HCT116 (cell line): ENCODE measurements at regions not wholly inside any gene's neighbourhood (a gene's known extent, or its start where the extent isn't known, plus 50 kb on each side); places are given as distances from the start of the nearest gene placed in this dataset.

Experiments
- ATAC-seq: fragments of 200-7000 bp; cut with Tn5 transposase; 2 replicates; pipeline ENCODE4 v1.9.1; 2020; ENCODE audit warnings: mild to moderate bottlenecking, moderate library complexity
- BruUV-seq: library from RNA; stranded (reverse); fragments of 400-500 nt; replicated peaks from 2 replicates; lab custom pipeline; 2021; lab: Mats Ljungman, UMichigan
- CTCF ChIA-PET: fragments of 300-600 bp; sonication (Branson Sonifier 250); formaldehyde crosslinking; loops from one replicate; lab custom pipeline; 2021; ENCODE audit warnings: antibody characterized with exemption; lab: Charles Lee
- POLR2A ChIA-PET: fragments of 300-600, 350-600 bp; sonication (Branson Sonifier 250); formaldehyde crosslinking; loops from one replicate; lab custom pipeline; 2021; ENCODE audit warnings: antibody characterized with exemption; lab: Charles Lee
- RAD21 ChIA-PET, 2 experiments: fragments of 300-600 bp; sonication (Branson Sonifier 250); formaldehyde crosslinking; loops; one replicate each; lab custom pipeline; 2023; ENCODE audit warnings: low total read pairs in 2 of 2; ENCODE audit not compliant: uncharacterized antibody in 2 of 2, unreplicated experiment in 2 of 2, low non-redundant PET in 1 of 2; lab: Charles Lee
- DNase-seq: peaks from one replicate; pipeline ENCODE4 v3.0.0-alpha.2; 2010; ENCODE audit warnings: low read depth, low spot score
- H2AFZ ChIP-seq: fragments of 200-600 bp; shearing (Covaris generic), sonication (generic); 2 replicates; pipeline ENCODE4 v1.6.1; 2017; ENCODE audit warnings: low read depth, mixed run types, mixed read lengths, antibody characterized with exemption, low read length; ENCODE audit not compliant: poor library complexity, severe bottlenecking
- H3K27ac ChIP-seq: 2 replicates; pipeline ENCODE4 v1.5.1; 2012; ENCODE audit warnings: low read depth, low read length
- H3K27me3 ChIP-seq: fragments of 200-600 bp; sonication (generic); 2 replicates; pipeline ENCODE4 v1.6.1; 2016; ENCODE audit warnings: mixed run types, low read length, mixed read lengths; ENCODE audit not compliant: insufficient read depth
- H3K36me3 ChIP-seq, 2 experiments: fragments of 200-500 bp in 1 of 2; fragments of 200-600 bp in 1 of 2; sonication (Bioruptor generic) in 1 of 2; sonication (generic) in 1 of 2; 2 replicates each; pipeline versions ENCODE4 v1.5.1 to v1.6.1; 2014 to 2016; ENCODE audit warnings: low read length in 2 of 2, inconsistent platforms in 1 of 2, mixed read lengths in 1 of 2, mixed run types in 1 of 2; ENCODE audit not compliant: insufficient read depth in 2 of 2, control insufficient read depth in 1 of 2
- H3K4me1 ChIP-seq, 2 experiments: fragments of 200-600 bp in 1 of 2; sonication (generic) in 1 of 2; 2 replicates each; pipeline versions ENCODE4 v1.5.1 to v1.6.1; 2012 to 2017; ENCODE audit warnings: low read length in 2 of 2, inconsistent platforms in 1 of 2, mild to moderate bottlenecking in 1 of 2, mixed read lengths in 1 of 2, mixed run types in 1 of 2, moderate library complexity in 1 of 2; ENCODE audit not compliant: insufficient read depth in 2 of 2, control insufficient read depth in 1 of 2
- H3K4me2 ChIP-seq: fragments of 200-600 bp; sonication (generic); 2 replicates; pipeline ENCODE4 v1.6.1; 2017; ENCODE audit warnings: mixed run types, low read length, mixed read lengths
- H3K4me3 ChIP-seq, 2 experiments: fragments of 200-600 bp in 1 of 2; sonication (generic) in 1 of 2; replicated peaks in 1 of 2; 2 replicates each; pipeline ENCODE4 v1.5.1; 2011 to 2016; ENCODE audit warnings: low read length in 2 of 2, control low read depth in 1 of 2, low read depth in 1 of 2, mild to moderate bottlenecking in 1 of 2, mixed read lengths in 1 of 2, mixed run types in 1 of 2
- H3K79me2 ChIP-seq: fragments of 200-600 bp; sonication (generic); 2 replicates; pipeline ENCODE4 v1.6.1; 2017; ENCODE audit warnings: mild to moderate bottlenecking, mixed run types, low read length, moderate library complexity, mixed read lengths; ENCODE audit not compliant: insufficient read depth
- H3K9ac ChIP-seq: fragments of 200-600 bp; sonication (generic); 2 replicates; pipeline ENCODE4 v1.6.1; 2016; ENCODE audit warnings: low read length, mixed read lengths
- H3K9me2 ChIP-seq: fragments of 200-600 bp; sonication (generic), shearing (Covaris generic); 2 replicates; pipeline ENCODE4 v1.6.1; 2017; ENCODE audit warnings: mixed run types, mild to moderate bottlenecking, moderate library complexity; ENCODE audit not compliant: insufficient read depth
- H3K9me3 ChIP-seq, 2 experiments: fragments of 200-500 bp in 1 of 2; fragments of 200-600 bp in 1 of 2; sonication (Bioruptor generic) in 1 of 2; sonication (generic) in 1 of 2; 2 replicates each; pipeline ENCODE4 v1.6.1; 2014 to 2017; ENCODE audit warnings: low read length in 2 of 2, mixed read lengths in 2 of 2, inconsistent platforms in 1 of 2, low read depth in 1 of 2, mild to moderate bottlenecking in 1 of 2, mixed run types in 1 of 2, moderate library complexity in 1 of 2; ENCODE audit not compliant: control insufficient read depth in 1 of 2, insufficient read depth in 1 of 2
- H4K20me1 ChIP-seq: fragments of 200-600 bp; sonication (generic), shearing (Covaris generic); 2 replicates; pipeline ENCODE4 v1.6.1; 2017; ENCODE audit warnings: mixed run types, mild to moderate bottlenecking, moderate library complexity; ENCODE audit not compliant: insufficient read depth
- CBX3 ChIP-seq: IDR thresholded peaks from 2 replicates; pipeline ENCODE4 v1.6.1; 2012; ENCODE audit warnings: low read depth
- CEBPB ChIP-seq: IDR thresholded peaks from 2 replicates; pipeline ENCODE4 v1.6.1; 2012; ENCODE audit warnings: low read depth
- EGR1 ChIP-seq: IDR thresholded peaks from 2 replicates; pipeline ENCODE4 v1.6.1; 2012; ENCODE audit warnings: low read depth
- EZH2 ChIP-seq: fragments of 200-600 bp; sonication (generic); IDR thresholded peaks from 2 replicates; pipeline ENCODE4 v1.6.1; 2017; ENCODE audit warnings: antibody characterized with exemption, mixed run types
- FOSL1 ChIP-seq: IDR thresholded peaks from 2 replicates; pipeline ENCODE4 v1.6.1; 2012; ENCODE audit warnings: low read depth
- POLR2A ChIP-seq: IDR thresholded peaks from 2 replicates; pipeline ENCODE4 v1.7.0; 2011; ENCODE audit warnings: borderline replicate concordance; ENCODE audit not compliant: insufficient read depth, insufficient read length; ENCODE audit errors: extremely low read depth
- SIN3A ChIP-seq: IDR thresholded peaks from 2 replicates; pipeline ENCODE4 v1.6.1; 2012; ENCODE audit warnings: low read depth
- SP1 ChIP-seq: IDR thresholded peaks from 2 replicates; pipeline ENCODE4 v1.6.1; 2012; ENCODE audit warnings: low read depth
- SRF ChIP-seq: IDR thresholded peaks from 2 replicates; pipeline ENCODE4 v1.6.1; 2012; ENCODE audit warnings: low read depth
- YY1 ChIP-seq: IDR thresholded peaks from 2 replicates; pipeline ENCODE4 v1.6.1; 2011; ENCODE audit warnings: low read length, low read depth, moderate library complexity, mild to moderate bottlenecking; ENCODE audit not compliant: insufficient replicate concordance; ENCODE audit errors: extremely low read depth
- ZFX ChIP-seq: fragments of 450-650 bp; IDR thresholded peaks from 2 replicates; pipeline ENCODE4 v1.6.1; 2017
- ZNF274 ChIP-seq: fragments of 200-500 bp; sonication (Bioruptor generic); IDR thresholded peaks from 2 replicates; pipeline ENCODE4 v1.6.1; 2014; ENCODE audit warnings: mild to moderate bottlenecking, low read depth, low read length, inconsistent platforms
- intact Hi-C: fragments of 100-400 bp; cut with micrococcal nuclease; formaldehyde crosslinking; loops from 2 replicates; pipeline ENCODE4 v1.10.0; 2022
- TF ChIP-seq, protein P1 (sequence below): IDR thresholded peaks from 2 replicates; pipeline ENCODE4 v1.6.1; 2011; ENCODE audit warnings: mild to moderate bottlenecking, low read length, moderate library complexity; ENCODE audit not compliant: insufficient replicate concordance; ENCODE audit errors: extremely low read depth
- TF ChIP-seq, protein P2 (sequence below), 3 experiments: fragments of 200-600 bp in 1 of 3; sonication (generic) in 1 of 3; IDR thresholded peaks in 2 of 3; conservative IDR thresholded peaks in 1 of 3; 2 replicates each; pipeline ENCODE4 v1.5.1; 2012 to 2017; ENCODE audit warnings: low read depth in 2 of 3, low read length in 2 of 3, antibody characterized with exemption in 1 of 3, borderline replicate concordance in 1 of 3, control low read depth in 1 of 3, mild to moderate bottlenecking in 1 of 3, mixed read lengths in 1 of 3, mixed run types in 1 of 3, moderate library complexity in 1 of 3; ENCODE audit not compliant: insufficient read depth in 1 of 3
- TF ChIP-seq, protein P3 (sequence below): IDR thresholded peaks from 2 replicates; pipeline ENCODE4 v1.6.1; 2012

DNA sequence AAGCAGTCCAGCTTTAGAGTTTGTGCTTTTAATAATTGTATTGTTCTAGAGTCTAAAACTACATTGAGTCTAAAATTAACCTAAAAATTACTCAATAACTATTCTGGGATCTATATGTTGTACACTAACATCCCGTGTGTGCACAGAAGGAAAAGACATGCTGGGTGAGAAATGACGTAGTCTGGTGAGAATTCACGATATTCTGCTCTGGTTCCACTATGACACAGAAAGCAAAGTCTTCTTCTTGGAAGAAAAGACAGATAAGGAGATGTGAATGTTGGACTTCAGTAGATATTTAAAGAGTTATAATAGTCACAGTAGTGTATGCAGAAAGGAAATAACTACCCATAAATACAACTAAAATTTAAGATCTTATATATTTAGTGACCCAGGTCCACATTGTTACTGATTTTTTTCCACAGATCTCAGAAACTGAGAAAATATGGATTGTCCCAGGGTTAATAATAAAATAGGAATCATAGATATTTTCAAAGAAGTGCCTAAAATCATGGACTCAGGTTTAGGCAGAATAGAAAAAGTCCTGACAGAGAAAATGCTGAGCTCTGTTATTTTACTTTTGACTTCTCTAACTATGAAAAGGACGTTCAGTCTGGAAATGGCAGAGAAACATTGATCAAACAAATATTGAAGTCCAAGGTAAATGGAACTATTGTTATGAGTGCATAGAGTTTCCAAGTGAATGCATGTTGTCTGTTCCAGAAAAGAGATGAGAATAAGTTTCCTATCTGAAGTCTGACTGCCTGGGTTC, 170.7 kb downstream of the ANKRD50 start:
- DNase-seq (no peak), ATAC-seq (no peak)
- no peak overlapping the region for H3K4me2 ChIP-seq
- ChIA-PET RAD21 (no interaction called here), POLR2A (no interaction called here), CTCF (interaction anchor here (1.3 kb wide), 1 partner anchor 13 kb away, joined by 3 read pairs; no protein-coding TSS in a partner anchor)
- no peaks in the 10 kb centered on the region for H3K79me2 ChIP-seq
- H3K36me3 ChIP-seq = no peaks in the 10 kb centered on the region
- H3K9me3 ChIP-seq = no peaks in the 10 kb centered on the region
- H3K4me3 ChIP-seq = no peak overlapping the region
- no peak overlapping the region for H3K9ac ChIP-seq
- H3K27me3 ChIP-seq = no peaks in the 10 kb centered on the region
- H2AFZ ChIP-seq = no peak overlapping the region
- no peaks in the 10 kb centered on the region for H3K9me2 ChIP-seq
- BruUV-seq = no TSS peak
- intact Hi-C loops = no loop called here
- H4K20me1 ChIP-seq = no peaks in the 10 kb centered on the region
- no peak for TF ChIP-seq CBX3
- no peak for TF ChIP-seq YY1
- TF ChIP-seq CEBPB = no peak
- no peak for TF ChIP-seq SP1
- TF ChIP-seq ZFX = no peak
- TF ChIP-seq, protein P1, sequence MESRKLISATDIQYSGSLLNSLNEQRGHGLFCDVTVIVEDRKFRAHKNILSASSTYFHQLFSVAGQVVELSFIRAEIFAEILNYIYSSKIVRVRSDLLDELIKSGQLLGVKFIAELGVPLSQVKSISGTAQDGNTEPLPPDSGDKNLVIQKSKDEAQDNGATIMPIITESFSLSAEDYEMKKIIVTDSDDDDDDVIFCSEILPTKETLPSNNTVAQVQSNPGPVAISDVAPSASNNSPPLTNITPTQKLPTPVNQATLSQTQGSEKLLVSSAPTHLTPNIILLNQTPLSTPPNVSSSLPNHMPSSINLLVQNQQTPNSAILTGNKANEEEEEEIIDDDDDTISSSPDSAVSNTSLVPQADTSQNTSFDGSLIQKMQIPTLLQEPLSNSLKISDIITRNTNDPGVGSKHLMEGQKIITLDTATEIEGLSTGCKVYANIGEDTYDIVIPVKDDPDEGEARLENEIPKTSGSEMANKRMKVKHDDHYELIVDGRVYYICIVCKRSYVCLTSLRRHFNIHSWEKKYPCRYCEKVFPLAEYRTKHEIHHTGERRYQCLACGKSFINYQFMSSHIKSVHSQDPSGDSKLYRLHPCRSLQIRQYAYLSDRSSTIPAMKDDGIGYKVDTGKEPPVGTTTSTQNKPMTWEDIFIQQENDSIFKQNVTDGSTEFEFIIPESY = no peak
- TF ChIP-seq, protein P2, sequence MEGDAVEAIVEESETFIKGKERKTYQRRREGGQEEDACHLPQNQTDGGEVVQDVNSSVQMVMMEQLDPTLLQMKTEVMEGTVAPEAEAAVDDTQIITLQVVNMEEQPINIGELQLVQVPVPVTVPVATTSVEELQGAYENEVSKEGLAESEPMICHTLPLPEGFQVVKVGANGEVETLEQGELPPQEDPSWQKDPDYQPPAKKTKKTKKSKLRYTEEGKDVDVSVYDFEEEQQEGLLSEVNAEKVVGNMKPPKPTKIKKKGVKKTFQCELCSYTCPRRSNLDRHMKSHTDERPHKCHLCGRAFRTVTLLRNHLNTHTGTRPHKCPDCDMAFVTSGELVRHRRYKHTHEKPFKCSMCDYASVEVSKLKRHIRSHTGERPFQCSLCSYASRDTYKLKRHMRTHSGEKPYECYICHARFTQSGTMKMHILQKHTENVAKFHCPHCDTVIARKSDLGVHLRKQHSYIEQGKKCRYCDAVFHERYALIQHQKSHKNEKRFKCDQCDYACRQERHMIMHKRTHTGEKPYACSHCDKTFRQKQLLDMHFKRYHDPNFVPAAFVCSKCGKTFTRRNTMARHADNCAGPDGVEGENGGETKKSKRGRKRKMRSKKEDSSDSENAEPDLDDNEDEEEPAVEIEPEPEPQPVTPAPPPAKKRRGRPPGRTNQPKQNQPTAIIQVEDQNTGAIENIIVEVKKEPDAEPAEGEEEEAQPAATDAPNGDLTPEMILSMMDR (IDR thresholded peaks at IDR 0.05 in 2 of 3, conservative IDR thresholded peaks at IDR 0.05 in 1 of 3; ENCODE audit: borderline replicate concordance in 1 of 3, insufficient read depth in 1 of 3, low read depth in 2 of 3, low read length in 2 of 3) = no peak
- TF ChIP-seq EZH2 = no peak
- TF ChIP-seq SRF = no peak
- TF ChIP-seq, protein P3, sequence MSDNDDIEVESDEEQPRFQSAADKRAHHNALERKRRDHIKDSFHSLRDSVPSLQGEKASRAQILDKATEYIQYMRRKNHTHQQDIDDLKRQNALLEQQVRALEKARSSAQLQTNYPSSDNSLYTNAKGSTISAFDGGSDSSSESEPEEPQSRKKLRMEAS = no peak
- no peak for TF ChIP-seq POLR2A
- no peak for TF ChIP-seq EGR1
- no peak for TF ChIP-seq ZNF274
- TF ChIP-seq FOSL1 = no peak
- no peak for TF ChIP-seq SIN3A
- no peak overlapping the region for H3K27ac ChIP-seq
- no peaks in the 10 kb centered on the region for H3K4me1 ChIP-seq
